Inflammatory macrophage (primary cell): ENCODE measurements at regions not wholly inside any gene's neighbourhood (a gene's known extent, or its start where the extent isn't known, plus 50 kb on each side); places are given as distances from the start of the nearest gene placed in this dataset.
A peak's percentile ranks its signal among the peaks of the same experiment; 100 is the strongest.

Experiments used
- DNase-seq, 2 donors: peaks; one replicate each; pipeline ENCODE4 v3.0.0-alpha.2; 2020 to 2022

DNA sequence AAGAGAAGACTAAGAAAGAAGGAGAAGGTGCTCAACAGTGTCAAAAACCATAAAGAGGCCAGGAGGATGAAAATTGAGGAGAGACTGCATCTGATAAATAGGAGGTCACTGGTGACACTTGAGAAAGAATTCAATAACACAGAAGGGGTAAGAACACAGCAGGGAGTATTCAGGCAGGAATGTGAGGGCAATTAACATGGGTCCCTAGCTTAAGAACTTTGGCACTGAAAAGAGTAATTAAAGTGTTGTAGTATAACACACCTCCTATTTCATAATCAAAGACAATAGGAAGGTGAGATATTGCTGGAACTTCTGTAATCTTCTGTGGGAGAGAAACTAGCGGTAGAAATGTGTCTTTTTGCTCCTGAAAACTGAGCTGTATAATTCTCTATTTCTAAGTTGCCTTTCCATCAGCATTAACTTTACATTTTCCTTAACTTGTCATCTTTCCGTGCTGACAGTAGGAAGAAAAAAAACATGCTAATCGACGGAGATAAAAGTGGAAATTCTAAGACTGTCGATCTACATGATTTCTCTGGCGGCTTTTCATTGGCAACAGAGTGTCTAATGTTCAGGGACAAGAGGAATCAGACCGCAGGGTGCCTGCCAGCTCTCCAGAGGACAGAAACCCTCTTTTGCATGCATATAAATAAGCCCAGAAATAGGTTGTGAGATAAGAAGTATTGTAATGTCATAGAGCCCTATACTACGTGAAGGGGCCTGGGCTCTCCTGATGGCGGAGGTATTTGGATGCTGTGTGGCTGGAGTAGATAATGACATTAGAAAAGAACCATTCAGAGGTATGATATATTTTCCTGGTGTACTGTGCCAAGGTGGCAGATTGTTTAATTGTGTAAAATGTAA is 147.9 kb upstream of the GAP43 start:
- no peak for DNase-seq

DNA sequence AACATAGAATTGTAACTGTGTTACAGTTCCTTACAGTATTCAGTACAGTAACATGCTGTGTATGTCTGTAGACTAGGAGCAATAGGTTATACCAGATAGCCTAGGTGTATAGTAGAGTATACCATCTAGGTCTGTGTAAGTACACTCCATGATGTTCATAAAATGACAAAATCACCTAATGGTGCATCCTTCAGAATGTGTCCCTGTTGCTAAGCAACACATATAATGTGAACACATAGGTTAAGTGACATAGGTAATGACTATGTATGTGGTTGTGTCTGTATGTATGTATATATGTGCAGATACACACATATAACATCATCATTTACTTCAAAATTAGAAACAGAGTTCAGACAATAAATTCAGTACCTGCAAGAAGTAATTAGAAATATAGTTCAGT is 146.8 kb upstream of the GAP43 start:
- no peak for DNase-seq

DNA sequence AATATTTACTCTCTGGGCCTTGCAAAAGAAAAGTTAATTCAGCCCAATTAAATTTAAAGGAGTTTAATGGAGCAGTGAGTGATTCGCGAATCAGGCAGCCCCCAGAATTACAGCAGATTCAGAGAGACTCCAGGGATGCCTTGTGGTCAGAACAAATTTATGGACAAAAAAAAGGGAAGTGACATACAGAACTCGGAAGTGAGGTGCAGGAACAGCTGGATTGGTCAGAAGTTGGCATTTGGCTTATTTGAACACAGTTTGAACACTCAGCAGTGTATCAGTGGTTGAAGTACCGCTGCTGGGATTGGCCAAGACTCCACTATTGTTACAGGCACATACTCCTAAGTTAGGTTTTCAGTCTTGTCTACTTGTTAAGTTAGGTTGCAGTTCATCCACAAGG is 145.0 kb upstream of the GAP43 start:
- no peak for DNase-seq

DNA sequence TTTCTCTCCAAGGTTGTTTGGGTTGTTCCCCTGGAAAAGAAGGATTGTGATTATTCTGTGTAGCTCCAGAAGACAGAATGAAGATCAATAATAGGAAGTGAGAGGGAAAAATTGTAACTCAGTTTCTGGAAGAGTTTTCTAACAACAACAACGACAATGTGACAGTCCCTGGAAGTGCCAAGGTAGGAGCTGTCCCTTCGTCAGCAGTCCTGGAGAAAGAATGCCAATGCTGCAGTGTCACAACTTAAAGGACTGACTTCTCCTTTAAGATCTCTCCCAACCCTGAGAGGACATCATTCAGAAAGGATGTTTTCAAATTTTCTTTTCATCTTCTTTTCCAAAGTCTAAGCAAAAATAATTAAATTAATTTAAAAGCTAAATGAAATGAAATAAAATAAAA is 136.4 kb upstream of the GAP43 start:
- no peak for DNase-seq

DNA sequence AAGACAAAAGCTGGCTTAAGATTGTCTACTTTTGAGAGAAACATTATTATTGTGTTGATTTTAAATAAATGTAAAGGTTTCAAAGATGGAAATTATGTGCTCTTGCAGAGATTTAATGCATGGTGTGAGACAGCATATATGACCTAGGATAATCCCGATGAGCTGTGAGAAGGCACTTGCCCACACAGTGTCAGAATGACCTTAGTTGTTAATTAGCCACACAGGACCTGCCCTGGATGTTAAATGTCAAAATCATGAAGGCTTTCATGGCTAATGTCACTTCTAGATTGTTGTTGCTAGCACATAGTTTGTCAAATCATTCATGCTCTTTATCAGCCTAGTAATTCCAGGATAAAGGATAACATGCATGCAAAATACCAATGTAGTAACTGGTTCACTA is 135.3 kb upstream of the GAP43 start:
- no peak for DNase-seq

DNA sequence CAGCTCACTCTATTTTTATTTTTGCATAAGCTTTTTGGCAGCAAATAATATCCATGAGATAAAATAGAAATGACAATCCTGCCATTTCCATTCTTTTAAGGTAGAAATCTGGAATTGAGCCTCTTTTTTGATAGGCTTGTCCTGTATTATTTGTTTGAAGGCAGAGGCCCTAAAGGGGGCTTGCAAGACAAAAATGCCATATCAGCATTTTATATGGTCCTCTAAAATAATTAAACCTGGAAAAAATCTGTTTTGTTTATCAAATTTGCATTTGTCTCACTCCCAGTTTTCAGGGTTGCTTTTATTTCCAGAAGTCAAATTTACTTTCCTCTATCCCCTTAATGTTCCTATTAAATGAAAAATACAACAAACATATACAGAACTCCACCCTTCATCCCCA is 134.9 kb upstream of the GAP43 start:
- no peak for DNase-seq

DNA sequence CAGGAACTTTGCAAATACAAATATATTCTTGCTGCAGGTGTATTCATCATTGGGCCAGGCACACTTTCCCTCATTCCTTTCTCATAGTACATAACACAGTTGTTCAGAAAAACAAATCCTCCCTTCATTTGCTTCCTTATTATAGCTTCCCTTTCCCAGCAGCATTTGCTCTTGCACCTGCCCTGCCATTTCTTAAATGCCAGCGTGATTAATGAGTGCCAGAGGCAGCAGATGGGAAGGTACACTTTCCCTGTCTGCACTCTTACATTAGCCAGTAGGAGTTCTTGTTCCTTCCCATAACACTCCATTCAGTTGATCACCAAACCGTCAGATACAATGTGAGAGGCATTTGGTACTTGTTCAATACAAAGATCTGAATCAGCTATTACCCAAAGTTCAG is 128.5 kb upstream of the GAP43 start:
- DNase-seq, result no peak

DNA sequence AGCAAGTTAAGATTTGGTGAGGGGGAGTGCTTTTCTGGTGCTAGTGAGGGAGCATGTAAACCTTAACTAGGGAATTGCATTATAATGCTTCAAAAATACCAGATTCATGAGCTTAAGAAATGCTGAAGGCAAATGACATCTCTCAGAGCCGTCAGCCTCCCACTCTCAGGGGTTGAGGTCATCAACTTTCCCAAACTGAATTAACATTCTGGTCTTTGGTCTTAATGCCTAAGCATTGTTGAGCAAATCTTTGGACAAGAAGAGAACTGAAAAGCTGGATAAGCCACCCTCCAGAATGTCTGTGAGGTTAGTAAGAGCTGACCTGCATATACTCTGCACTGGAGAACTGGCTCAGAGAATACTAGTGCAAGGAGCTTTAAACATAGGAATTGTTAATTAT is 124.9 kb upstream of the GAP43 start:
- DNase-seq, result no peak

DNA sequence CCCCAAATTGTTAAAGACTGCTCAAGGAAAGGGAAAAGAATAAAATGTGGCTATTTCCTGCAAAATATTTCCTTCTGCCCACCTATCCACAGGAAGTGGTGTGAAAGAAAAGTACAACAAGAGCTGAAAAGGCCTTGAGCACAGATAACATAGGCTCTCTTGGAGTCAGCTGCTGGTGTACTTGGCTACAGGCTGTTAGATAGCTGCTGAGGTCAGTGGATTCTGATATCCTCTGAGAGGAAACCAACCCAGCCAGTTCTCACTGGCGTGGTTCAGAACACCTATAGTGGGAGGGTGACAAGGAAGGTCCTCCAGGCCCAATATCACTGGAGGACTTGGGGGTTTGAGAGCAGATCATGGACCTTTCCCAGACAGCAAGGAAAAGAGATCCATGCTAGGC is 124.4 kb upstream of the GAP43 start:
- no peak for DNase-seq

DNA sequence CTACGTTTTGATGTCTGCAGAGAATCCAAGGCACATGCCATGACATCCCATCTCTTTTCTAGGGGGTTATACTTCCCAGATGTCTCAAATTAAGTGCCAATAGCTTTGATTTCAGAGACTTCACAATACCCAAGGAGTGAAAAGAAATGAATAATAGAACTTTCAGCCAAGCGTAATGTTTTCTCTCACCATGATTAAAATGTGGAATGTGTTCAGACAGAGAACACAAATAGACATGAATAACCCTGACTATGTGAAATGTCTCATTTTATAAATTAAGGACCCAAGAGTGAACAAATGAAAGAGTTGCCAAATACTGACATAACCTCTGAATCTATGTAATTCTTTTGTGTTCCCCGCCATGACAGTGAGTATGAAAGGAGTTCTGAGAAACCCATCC is 123.6 kb upstream of the GAP43 start:
- DNase-seq, result no peak

DNA sequence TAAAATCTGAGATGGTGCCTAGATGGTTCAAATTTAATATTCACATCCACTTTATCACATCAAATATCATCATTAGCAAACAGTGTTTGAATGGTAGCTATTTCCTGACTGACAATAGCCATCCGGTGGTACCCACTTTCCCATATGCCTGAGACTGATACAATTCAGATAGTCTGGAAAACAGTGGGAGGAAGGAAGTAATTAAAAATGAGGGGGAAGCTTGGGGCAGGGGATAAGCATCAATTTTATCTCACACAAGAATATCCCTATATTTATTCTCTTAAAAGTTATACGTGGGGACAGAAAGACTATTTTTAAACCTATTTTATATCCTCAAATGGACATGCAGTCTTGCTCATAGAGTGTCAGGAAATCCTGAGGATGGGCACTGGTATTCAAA is 122.5 kb upstream of the GAP43 start:
- no peak for DNase-seq

DNA sequence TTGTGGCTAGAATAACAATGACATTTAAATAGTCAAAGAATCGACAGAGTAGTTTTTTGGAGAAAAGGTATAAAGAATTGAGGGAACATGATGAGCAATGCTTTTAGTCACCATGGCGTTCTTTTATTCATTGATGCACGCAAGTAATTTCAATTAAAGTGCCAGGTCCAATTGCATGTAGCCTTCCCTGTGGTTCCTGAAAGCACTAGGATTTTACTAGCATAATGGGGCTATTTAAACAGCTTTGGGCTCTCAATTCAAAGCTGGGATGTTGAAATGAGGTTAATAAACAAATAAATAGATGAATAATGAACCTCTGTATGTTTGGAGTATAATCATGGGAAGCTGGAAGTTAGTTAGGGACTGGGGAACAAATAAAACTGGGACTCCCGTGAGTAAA is 121.2 kb upstream of the GAP43 start:
- DNase-seq, result no peak

DNA sequence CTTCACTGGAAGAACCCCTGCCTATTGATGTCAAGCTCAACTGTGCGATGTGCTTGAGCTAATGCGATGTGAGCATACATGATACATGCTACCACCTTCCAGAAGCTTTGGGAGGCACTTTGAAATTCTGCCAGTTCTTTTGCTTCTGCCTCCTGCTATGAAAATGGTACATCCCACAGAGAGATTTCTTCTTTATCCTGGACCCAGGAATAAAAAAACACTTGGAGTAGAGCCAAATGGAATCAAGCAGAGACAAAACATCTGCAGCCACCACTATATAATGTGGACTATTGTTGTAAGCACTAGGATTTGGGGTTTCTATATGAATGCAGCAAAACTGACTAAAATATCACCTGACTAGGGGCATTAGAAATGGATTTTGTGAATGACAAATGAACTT is 119.9 kb upstream of the GAP43 start:
- DNase-seq, result no peak

DNA sequence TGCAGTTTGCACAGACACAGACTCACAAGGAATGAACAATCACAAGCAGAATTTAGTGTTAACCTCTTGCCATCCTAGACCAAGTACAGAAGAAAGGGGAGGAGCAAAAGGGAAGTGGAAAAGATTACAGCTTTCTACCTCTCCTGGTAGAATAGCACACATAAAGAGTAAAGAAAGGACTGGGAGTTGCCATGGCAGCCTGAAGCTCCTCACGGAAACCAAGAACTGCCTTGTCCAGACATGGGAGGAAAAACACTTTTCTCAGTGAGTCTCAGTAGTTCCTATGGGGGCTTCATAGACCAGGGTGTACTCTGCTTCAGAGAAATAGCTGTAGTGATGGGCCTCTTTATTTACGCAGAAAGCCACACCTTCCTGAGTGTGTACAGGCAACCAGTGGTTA is 114.7 kb upstream of the GAP43 start:
- no peak for DNase-seq

DNA sequence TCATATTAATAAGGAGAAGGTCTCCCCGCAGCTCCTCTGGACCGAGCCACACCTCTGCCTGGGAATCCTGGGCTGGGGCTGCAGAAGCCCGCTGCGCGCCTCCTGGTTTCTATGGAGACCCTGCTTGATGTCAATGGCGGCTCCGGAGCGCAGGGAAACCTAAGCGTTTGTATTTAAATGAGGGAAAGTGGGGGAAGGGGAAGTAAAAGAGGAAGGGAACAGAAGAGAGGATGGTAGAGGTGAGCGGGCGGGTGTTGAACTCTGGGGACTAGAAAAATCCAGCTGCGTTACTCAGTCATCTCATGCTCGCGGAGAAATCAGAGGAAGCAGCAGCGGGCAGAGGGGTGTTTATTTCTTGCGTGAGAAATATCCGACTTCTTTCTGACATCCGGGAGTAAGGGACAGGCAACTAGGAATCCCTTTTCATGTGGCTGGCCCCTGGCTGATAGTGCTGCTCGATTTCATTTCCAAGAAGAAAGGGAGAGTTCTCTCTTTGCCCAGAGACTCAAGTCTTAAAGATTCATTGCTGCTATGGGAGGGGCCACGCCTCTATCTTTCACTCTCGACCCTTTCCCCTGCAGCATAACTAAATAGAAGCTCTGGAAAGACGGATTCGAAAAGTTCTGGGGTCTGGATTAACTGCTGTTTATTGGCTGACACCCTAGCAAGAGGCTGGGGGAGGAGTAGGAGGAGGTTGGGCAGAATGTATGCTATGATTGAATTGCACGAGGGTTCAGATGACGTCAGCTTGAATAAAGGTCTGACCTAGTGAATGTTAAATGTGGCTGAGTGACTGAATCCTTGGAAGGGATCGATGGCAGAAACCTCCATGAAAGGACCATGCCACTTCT is 110.5 kb upstream of the GAP43 start:
- peak; percentile 3 to 11 for DNase-seq

DNA sequence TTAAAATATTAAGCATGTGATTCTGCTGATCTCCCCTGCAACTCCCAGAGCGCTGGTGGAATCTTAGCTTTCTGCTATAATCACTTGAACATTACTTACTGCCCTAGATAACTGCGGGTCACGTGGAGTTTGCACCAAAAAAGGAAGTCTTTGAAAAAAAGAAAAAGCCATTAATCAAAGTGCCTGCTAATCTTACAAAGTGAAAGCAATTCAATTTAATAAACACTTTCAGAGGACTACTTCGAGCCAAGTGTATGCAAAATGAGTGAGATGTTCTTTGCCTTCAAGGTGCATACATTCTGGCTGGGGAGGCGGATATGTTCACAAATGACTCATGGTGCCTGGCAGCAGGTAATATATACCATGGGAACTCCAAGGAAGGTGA is 109.9 kb upstream of the GAP43 start:
- DNase-seq, result peak in 1 of 2 donors; percentile 9

DNA sequence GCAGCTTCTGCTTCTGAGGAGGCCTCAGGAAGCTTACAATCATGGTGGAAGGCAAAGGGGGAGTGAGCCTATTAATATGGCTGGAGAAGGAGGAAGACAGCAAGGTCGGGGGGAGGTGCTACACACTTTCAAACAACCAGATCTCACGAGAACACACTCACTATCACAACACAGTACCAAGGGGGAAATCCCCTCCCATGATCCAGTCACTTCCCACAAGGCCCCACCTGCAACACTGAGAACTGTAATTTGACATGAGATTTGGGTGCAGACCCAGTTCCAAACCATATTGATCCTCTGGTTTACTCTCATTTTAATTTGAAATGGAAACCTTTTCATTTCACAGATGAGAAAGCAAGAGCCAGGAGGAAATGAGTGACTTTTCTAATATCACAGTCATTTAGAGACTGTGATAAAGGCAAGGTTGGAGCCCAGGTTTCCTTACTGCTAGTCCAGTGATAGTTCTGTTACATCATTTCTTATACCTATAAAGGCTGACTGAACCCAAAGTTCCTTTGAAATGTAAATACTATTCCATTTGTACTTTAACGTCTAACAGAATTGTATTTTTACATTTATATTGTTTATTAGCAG is 105.8 kb upstream of the GAP43 start:
- no peak for DNase-seq

DNA sequence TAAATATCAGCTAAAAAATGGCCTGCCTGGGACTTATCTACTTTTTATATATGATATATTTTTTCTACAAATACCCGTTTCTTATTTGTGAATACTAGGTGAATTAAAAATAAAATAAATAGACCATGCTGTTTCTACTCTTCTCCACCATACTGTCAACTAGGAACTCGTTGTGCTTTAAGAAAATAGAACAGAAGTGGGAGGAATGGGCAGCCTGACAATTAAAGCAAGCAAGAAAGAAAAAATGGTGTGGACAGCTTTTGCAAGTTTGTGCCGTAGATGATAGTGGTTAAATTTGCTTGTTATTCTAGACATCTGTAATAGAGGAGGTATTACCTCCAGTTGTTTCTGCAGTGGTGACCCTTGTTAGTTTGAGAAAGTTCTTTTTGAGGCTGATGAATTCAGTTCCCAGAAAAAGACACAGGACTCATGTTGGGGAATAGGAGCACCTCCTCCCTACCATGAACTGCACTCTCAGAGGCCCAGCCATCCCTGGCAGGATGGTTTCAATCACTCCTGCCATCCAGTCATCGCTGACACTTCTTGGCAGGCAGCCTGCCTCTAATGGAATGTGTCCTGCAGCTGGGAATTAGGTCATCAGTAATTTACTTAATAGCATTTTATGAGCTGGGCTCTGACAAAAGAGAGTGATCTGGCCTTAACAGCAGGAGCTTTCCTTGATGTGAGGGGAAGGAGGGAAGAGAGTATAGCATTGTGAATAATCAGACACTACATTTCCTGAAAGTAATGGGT is 105.0 kb upstream of the GAP43 start:
- no peak for DNase-seq

DNA sequence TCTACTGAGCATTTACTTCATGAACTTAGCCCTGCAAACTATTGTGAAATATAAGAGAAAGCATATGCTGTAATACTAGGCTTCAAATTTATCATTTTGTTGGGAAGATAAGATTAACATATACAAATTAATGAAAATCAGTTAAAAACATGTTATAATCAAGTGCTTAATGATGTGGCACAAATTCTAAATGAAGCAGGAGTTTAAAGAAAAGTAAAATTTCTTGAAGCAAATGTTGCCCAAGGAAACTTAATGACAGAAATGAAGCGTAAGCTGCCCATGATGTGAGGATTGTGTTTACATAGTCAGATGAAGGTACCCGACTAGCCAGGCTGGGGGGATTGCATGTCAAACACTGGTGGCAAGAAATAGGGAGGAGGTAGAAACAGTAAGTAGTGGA is 103.1 kb upstream of the GAP43 start:
- no peak for DNase-seq

DNA sequence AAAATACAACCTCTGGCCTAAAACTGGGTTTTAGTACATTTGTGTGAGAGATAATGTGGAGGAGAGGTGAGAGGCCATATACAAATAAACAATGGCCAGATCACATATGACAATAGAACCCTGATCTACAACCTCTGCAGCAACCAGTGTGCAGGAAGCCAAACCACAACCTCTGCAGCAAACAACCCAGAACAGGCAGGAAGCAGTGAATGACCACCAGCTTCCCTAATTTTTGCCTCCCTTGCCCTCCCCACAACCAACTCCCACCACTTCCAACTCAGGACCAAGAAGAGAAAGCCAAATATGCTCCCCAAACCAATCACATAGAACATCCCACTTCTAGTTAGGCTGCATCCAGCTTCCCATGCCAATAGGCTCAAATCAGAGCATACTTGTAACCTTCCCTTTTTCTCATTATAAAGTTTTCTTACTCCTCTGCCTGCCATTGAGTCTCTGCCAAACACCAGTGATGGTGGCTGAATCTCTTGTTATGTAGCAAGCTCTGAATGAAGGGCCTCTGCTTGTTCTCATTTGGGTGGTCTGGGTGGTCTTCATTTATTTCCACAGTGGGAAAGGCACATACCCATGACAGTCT is 102.6 kb upstream of the GAP43 start:
- peak in 1 of 2 donors; percentile 5 for DNase-seq

DNA sequence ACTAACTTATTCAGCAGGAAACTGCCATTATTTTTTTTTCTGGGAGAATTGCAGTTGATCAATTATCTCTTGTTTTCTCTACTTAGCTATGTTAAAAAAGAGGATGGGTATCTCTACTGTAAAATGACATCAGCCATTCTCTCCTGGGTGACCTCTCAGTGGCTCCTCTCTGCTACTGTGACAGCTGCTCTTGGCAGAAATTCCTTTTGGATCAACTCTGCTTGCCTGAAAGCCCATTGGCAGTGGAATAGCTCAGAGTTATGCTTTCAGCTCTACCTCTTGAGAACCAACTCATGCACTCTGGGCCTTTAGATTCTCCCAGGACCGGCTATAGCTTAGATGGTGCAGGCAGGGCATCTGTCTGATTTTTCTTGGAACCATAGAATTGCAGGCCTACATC is 99.9 kb upstream of the GAP43 start:
- DNase-seq, result no peak

DNA sequence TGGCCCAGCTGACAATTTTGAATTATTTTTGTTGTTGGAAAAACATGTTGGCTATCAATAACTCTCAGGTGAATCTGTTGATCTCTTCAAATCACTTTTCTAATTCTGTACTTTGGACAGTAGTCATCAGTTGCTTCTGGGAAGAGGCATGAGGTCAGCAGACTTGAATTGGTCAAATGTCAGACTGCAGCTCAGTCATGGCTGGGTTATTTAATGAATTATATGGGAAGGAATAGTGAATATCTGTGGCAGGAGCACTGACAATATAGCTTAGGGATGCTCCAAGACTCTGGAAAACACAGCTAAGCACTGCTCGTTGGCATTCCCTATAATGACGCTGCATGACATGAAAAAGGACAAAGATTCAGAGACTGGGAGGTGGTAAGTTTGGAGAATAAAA is 98.8 kb upstream of the GAP43 start:
- no peak for DNase-seq

DNA sequence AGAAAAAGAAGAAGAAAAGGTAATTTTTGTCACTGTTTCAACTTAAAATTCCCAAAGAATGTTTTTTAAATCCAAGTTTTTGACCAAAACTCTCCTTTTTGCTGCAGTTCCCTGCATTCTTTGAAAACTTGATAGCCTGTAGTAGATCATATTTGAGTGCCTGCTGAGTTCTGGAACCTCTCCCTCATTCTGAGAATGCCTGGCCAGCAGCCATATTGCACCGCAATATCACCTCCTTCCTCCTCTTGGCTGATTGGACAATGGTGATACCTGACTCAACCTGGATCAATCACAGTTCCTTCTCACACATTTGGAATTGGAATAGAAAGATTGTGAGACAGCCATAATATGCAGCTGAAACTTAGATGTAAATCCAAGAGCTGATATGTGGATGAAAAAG is 97.6 kb upstream of the GAP43 start:
- DNase-seq, result no peak
